BE2C (cell line): ENCODE measurements at regions not wholly inside any gene's neighbourhood (a gene's known extent, or its start where the extent isn't known, plus 50 kb on each side); places are given as distances from the start of the nearest gene placed in this dataset.
"Not testable (repeated sequence)": the region's sequence is repeated elsewhere in the genome, so short reads cannot be mapped to it uniquely, and the experiment has no call there.

Experiments
- DNase-seq: peaks from one replicate; pipeline ENCODE4 v3.0.0-alpha.2; 2020
- H3K27me3 ChIP-seq: fragments of 250-450 bp; sonication (Bioruptor Pico); 2 replicates; pipeline ENCODE4 v1.5.1; 2020; ENCODE audit warnings: mild to moderate bottlenecking
- H3K36me3 ChIP-seq: fragments of 250-450 bp; sonication (Bioruptor Pico); 2 replicates; pipeline ENCODE4 v1.5.1; 2020; ENCODE audit warnings: mild to moderate bottlenecking
- H3K4me1 ChIP-seq: fragments of 250-450 bp; sonication (Bioruptor Pico); 2 replicates; pipeline ENCODE4 v1.5.1; 2020
- H3K4me3 ChIP-seq: 2 replicates; pipeline ENCODE4 v1.5.1; 2011; ENCODE audit warnings: low read depth, low read length
- H3K9me3 ChIP-seq: fragments of 250-450 bp; sonication (Bioruptor Pico); 2 replicates; pipeline ENCODE4 v1.5.1; 2020
- TF ChIP-seq, protein P1 (sequence below): IDR thresholded peaks from 2 replicates; pipeline ENCODE4 v1.5.1; 2012; ENCODE audit warnings: mild to moderate bottlenecking, low read depth, low read length

DNA sequence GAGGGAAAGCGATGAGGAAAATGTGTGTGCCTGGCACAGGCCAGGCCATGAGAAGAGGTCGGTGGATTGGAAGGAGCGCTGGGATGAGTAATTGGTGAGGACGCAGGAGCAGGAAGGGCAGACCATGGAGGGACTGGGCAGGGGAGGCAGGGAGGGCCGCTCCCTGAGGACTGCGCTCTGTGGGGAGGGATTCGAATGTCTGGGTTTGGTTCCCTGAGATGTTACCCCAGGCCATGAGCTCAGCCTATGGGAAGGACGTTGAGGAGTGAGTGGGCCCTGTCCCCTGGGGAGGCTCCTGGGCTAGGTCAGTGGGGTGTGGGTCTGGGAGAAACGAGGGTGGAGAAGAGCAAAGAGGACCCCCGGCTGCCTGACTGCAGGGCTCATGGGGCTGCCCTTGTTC is 415.2 kb upstream of the NPAP1 start:
- H3K4me3 ChIP-seq, H3K27me3 ChIP-seq, H3K9me3 ChIP-seq, DNase-seq, H3K36me3 ChIP-seq, H3K4me1 ChIP-seq: not testable (repeated sequence)

DNA sequence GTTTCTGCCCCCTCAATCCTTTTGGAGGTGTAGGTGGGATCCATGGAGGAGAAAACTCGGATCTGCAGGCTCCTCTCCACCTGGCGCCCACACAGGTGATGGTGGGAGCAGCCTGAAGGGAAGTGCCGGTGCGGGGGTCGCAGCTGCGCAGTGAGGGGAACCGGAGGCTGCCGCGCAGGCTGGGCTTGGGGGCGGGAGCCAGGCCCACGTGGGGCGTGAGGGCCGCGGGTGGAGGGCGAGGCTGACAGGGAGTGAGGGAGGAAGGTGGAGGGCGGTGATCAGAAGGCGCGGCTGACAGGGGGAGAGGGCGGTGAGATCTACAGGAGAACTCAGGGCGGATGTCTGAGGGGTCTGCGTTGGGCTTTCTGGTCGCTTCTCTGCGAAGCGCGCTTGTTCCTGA is 414.7 kb upstream of the NPAP1 start:
- H3K36me3 ChIP-seq, H3K4me1 ChIP-seq, H3K27me3 ChIP-seq, H3K9me3 ChIP-seq, H3K4me3 ChIP-seq, DNase-seq: not testable (repeated sequence)

DNA sequence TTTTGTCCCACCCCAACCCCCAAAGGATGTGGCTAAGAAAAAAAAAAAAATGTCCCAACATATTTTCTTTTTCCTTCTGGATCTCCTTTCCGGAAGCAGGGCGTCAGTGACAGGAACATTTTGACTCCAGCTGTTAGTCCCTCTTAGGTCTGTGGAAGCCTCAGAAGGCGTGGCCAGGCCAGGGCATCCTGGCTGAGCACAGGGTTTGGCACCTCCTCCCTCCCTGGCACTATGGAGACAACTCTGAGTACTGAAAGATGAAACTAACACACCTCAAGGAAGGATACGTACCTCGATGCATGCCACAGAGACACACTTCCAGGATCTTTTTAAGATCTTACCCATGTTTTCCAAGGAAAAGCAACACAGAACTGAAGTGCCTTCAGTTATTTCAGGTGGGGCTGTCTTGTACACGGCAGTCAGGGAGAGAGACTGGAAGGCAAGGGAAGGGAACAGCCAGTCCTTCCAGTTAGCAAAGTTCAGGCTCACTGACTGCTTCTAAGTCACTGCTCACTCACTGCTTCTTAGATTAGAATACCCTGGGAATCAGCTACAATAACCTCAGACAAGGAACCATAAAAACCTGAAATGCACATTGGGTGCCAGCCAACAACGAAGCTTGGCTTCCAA is 406.9 kb upstream of the NPAP1 start:
- DNase-seq, H3K36me3 ChIP-seq, H3K4me1 ChIP-seq, H3K4me3 ChIP-seq, H3K27me3 ChIP-seq, H3K9me3 ChIP-seq: not testable (repeated sequence)

DNA sequence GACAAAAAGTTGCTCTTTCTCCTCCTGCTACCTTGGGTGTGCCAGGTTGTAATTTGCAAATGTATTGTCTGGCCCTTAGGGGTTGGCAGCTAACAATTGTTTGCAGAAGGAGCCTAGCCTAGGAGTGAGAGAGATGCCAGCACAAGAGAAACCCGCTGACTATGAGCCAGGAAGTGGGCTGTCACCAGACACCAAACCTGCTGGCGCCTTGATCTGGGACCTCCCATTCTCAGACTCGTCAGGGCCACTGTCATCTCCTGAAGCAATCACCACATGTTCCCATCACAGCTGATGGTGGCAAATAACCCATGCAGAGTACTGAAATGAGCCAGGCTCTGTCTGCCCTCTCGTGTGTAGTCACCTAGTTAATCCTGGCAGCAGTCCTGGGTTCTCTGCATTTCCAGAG is 406.4 kb upstream of the NPAP1 start:
- Histone ChIP-seq H3K9me3 (no peaks in the 10 kb centered on the region), H3K4me1 (no peaks in the 10 kb centered on the region), H3K27me3 (no peaks in the 10 kb centered on the region), H3K36me3 (no peaks in the 10 kb centered on the region), H3K4me3 (no peak overlapping the region)
- DNase-seq: no peak
- TF ChIP-seq, protein P1, sequence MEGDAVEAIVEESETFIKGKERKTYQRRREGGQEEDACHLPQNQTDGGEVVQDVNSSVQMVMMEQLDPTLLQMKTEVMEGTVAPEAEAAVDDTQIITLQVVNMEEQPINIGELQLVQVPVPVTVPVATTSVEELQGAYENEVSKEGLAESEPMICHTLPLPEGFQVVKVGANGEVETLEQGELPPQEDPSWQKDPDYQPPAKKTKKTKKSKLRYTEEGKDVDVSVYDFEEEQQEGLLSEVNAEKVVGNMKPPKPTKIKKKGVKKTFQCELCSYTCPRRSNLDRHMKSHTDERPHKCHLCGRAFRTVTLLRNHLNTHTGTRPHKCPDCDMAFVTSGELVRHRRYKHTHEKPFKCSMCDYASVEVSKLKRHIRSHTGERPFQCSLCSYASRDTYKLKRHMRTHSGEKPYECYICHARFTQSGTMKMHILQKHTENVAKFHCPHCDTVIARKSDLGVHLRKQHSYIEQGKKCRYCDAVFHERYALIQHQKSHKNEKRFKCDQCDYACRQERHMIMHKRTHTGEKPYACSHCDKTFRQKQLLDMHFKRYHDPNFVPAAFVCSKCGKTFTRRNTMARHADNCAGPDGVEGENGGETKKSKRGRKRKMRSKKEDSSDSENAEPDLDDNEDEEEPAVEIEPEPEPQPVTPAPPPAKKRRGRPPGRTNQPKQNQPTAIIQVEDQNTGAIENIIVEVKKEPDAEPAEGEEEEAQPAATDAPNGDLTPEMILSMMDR: no peak

DNA sequence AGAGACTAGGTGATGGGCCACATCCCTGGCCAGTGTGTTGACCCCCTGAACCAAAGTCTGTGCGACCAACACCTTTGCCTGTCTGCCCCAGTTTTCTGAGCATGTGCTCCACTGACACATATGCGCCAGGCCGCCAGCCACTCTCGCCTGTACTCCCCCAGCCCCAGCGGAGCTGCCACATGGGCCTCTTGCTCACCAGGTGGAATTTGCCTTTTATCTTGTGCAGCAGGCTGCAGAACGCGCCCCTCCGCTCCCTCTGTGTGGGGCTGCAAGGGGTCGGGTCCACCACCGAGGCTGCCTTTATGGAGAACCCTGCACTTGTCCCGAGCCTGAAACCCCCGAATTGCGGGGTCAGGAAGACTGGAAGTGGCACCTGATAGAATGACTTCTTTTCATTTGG is 405.7 kb upstream of the NPAP1 start:
- H3K36me3 ChIP-seq: no peaks in the 10 kb centered on the region
- H3K27me3 ChIP-seq: no peaks in the 10 kb centered on the region
- no peak overlapping the region for H3K4me3 ChIP-seq
- DNase-seq: no peak
- H3K4me1 ChIP-seq: no peaks in the 10 kb centered on the region
- TF ChIP-seq, protein P1: no peak
- H3K9me3 ChIP-seq: no peaks in the 10 kb centered on the region

DNA sequence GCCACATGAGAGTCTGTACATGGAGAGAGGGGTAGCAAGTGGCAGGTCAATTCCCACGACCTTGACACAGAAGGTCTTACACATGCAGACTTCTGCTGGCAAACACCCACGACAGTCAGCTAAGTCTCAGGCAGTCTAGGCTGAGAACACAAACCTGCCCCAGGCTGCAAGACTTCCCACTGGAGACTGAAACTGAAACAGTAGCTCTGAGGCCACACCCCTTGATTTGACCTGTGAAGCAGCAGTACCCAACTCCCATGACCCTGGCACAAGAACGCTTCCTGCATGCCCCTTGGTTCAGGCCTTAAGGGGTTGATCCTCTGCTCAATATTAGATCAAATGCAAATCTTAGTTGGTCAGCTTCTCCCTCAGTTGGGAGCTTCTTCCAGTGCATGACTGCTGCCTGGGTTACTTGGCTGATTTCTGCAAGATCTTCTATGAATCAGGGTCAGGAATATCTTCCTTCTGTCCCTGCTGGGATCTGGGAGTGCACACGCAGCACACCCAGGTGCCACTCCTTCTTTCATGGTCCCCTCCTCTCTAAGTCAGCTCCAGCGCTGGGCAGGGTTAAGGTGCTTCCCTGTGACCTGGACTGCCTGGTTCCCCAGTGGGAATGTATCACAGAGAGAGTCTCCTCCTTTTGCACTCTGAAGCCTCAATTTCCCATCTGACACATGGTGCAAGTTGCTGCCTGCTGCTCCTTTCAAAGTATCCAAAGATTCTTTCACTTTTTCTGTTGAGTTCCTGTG is 403.9 kb upstream of the NPAP1 start:
- DNase-seq, H3K9me3 ChIP-seq, H3K4me1 ChIP-seq, H3K36me3 ChIP-seq, H3K27me3 ChIP-seq, H3K4me3 ChIP-seq: not testable (repeated sequence)

DNA sequence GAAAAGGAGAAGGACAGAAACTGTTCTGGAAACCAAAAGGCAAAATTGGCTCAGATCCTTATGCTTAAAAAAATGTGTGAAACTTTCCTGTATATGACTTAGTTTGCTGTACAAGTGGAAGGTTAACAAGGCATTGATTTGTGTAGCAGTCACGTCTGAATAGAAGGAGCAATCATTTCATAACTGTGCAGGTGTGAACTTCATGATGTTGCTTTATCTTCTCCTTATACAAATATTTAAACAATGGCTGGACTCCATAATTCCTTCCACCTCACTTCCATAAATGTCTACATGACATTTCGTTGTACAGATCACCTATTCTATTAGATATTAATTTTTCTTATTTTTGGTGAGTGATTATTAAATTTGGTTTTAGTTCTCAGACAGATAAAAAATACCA is 382.7 kb upstream of the NPAP1 start:
- Histone ChIP-seq H3K4me3 (no peak overlapping the region), H3K36me3 (no peaks in the 10 kb centered on the region), H3K27me3 (no peaks in the 10 kb centered on the region), H3K9me3 (no peaks in the 10 kb centered on the region), H3K4me1 (no peaks in the 10 kb centered on the region)
- DNase-seq: no peak
- TF ChIP-seq, protein P1: no peak

DNA sequence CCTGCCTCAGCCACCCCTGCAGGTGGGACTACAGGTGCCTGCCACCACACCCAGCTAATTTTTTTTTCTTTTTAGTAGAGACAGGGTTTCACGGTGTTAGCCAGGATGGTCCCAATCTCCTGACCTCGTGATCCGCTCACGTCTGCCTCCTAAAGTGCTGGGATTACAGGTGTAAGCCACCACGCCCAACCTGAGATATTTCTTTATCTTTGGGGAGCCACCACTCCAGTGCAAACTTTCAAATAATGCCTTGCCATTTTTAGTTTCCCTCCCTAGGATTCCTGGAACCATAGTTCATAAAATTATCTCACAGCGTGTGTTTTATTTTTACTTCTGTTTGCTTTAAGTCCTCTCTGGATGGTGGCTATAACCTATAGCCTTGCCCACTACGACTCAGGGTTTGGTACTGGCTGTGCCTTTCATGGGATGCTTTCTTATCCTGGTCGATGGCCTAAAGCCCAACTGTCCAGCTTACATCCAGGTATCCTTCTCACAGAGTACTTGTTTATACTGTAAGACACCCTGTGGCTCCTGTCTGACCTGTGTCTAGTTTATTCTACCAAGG is 374.7 kb upstream of the NPAP1 start:
- not testable (repeated sequence) for H3K27me3 ChIP-seq

DNA sequence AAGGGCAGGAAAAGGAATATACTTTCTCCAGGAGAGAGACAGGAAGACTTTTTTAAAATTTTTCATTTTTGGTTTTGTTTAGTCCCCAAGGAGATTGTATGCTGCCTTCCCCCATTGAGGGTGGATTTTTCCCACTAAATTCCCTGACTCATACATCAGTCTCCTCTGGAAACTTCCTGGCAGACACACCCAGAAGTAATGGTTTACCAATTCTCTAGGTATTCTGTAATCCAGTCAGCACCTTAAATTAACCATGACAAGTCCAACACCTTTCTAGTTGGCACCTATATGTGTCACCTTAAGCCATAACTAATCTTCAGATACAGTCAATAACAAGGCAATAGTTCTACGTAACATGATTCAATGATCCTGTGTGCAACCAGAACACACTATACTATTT is 373.6 kb upstream of the NPAP1 start:
- H3K36me3 ChIP-seq, H3K4me1 ChIP-seq, DNase-seq, H3K27me3 ChIP-seq, H3K4me3 ChIP-seq, H3K9me3 ChIP-seq: not testable (repeated sequence)

More for the DNA sequence above, 374.7 kb upstream of the NPAP1 start:
- not testable (repeated sequence) for H3K36me3 ChIP-seq, H3K4me1 ChIP-seq, H3K4me3 ChIP-seq, H3K9me3 ChIP-seq, DNase-seq

DNA sequence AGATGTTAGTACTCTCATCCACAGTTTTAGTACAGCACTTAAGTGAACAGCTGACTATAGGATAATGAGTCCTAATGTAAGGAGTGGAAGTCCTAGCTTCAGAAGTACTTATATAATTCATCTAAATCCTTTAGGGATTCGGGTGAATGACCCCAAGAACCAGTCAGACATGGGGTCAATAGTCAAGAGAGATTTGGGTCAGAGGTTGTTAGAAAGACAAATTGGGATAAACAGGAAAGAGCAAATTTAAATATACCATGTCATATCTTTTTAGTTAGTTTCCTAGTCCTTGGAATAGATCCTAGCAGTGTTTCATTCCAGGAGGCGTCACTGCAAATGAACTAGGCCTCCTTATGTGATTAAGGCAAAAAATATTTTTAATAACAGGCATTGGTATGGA is 370.8 kb upstream of the NPAP1 start:
- not testable (repeated sequence) for H3K36me3 ChIP-seq, H3K27me3 ChIP-seq, H3K4me1 ChIP-seq, DNase-seq, H3K4me3 ChIP-seq, H3K9me3 ChIP-seq

DNA sequence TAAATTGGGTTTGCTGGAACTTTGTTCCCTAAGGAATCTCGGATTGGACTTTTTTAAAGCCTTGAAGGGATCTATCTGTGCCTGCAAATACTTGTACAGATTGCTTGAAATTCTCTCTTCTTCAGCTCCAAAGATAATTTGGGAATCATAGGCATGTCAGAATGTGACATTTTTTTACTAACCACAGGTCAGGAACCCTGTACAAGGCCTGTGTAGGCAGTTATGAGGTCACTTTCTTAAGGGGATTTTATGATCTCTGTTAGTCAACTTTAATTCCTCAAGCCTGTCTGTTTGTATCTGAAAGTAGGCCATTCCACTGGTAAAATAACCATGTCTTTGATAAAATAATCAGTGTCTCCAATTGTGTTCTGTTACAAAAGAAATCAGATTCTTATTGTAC is 369.9 kb upstream of the NPAP1 start:
- not testable (repeated sequence) for DNase-seq, H3K36me3 ChIP-seq, H3K4me3 ChIP-seq, H3K4me1 ChIP-seq, H3K9me3 ChIP-seq, H3K27me3 ChIP-seq

DNA sequence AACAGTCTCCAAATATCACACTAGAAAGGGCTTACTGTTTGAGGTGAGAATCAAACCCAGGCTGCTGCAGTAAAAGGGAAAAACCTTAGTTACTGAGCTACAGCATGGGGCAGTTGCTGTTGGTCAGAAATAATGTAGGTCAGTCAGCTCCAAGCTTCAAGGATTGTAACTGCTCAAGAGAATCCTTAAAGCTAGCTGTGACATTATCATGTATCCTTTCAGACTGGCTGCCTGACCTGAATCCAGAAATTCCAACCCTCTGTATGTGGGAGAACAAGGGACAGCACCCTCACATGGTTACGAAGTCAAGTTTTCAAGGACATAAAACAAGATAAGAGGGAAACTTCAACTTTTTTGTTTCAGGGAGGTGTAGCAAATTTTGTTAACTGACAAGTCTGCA is 365.9 kb upstream of the NPAP1 start:
- not testable (repeated sequence) for DNase-seq, H3K4me1 ChIP-seq, H3K9me3 ChIP-seq, H3K36me3 ChIP-seq, H3K27me3 ChIP-seq, H3K4me3 ChIP-seq

DNA sequence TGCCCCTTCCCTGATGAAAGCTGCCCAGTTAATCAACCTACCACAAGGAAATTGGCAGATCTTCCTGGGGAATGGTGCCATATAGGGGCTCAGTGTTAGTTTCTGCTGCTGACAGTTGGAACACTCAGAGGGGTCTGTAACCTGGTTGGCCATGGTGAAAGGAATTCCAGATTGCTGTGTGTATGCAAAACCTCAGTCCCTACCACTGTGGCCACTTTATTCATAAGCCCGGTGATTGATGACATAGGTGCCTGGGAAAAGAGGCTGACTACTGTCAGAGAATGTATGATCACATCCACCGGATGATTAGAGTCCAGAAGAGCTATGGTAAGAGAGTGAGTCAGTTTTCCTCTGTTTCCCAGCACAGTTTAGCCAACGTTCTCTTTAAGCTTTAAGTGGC is 363.9 kb upstream of the NPAP1 start:
- not testable (repeated sequence) for H3K9me3 ChIP-seq, H3K4me1 ChIP-seq, DNase-seq, H3K4me3 ChIP-seq, H3K27me3 ChIP-seq, H3K36me3 ChIP-seq
